Kidney epithelial cell (primary cell): ENCODE measurements at regions not wholly inside any gene's neighbourhood (a gene's known extent, or its start where the extent isn't known, plus 50 kb on each side); places are given as distances from the start of the nearest gene placed in this dataset.
"Not testable (repeated sequence)": the region's sequence is repeated elsewhere in the genome, so short reads cannot be mapped to it uniquely, and the experiment has no call there.

ENCODE experiments used
- DNase-seq: peaks from one replicate; pipeline ENCODE4 v3.0.0-alpha.2; 2010; ENCODE audit warnings: low read depth
- H3K27me3 ChIP-seq: 2 replicates; pipeline ENCODE4 v1.6.0; 2011; ENCODE audit warnings: low read length; ENCODE audit not compliant: control insufficient read depth, insufficient read depth
- H3K36me3 ChIP-seq: 2 replicates; pipeline ENCODE4 v1.5.1; 2011; ENCODE audit warnings: low read length; ENCODE audit not compliant: control insufficient read depth, insufficient read depth
- H3K4me3 ChIP-seq: 2 replicates; pipeline ENCODE4 v1.5.1; 2011; ENCODE audit warnings: low read depth, mild to moderate bottlenecking, control low read depth, low read length
- TF ChIP-seq, protein P1 (sequence below): IDR thresholded peaks from 2 replicates; pipeline ENCODE4 v1.5.1; 2011; ENCODE audit warnings: mild to moderate bottlenecking, moderate library complexity, low read length, control low read depth, inconsistent platforms; ENCODE audit not compliant: insufficient read depth, poor library complexity, severe bottlenecking

GRCh38 chrX:121558886-121559285 lies 511.5 kb downstream of the GLUD2 start:
- DNase-seq, result no peak
- H3K36me3 ChIP-seq, result no peaks in the 10 kb centered on the region
- H3K27me3 ChIP-seq, result no peaks in the 10 kb centered on the region
- no peak overlapping the region for H3K4me3 ChIP-seq
- TF ChIP-seq, protein P1, sequence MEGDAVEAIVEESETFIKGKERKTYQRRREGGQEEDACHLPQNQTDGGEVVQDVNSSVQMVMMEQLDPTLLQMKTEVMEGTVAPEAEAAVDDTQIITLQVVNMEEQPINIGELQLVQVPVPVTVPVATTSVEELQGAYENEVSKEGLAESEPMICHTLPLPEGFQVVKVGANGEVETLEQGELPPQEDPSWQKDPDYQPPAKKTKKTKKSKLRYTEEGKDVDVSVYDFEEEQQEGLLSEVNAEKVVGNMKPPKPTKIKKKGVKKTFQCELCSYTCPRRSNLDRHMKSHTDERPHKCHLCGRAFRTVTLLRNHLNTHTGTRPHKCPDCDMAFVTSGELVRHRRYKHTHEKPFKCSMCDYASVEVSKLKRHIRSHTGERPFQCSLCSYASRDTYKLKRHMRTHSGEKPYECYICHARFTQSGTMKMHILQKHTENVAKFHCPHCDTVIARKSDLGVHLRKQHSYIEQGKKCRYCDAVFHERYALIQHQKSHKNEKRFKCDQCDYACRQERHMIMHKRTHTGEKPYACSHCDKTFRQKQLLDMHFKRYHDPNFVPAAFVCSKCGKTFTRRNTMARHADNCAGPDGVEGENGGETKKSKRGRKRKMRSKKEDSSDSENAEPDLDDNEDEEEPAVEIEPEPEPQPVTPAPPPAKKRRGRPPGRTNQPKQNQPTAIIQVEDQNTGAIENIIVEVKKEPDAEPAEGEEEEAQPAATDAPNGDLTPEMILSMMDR, result no peak

DNA sequence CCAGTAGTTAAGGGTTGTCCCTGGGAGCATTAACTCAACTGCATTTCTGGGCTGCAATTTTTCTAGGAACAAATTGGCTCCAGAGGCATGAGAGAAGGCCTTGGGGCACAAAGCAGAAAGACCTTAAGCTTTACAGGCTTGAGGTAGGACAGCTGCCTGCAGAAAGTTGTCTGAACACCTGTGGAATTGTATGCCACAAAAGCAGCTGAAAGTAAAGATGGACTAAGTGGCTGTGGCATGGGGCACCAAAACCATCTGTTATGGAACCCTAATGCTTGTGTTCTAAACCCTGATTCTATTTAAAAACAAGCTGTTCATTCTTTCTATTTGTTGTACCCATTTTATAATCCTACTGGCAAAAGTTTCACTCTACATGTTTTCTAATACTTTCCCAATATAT lies 515.2 kb downstream of the GLUD2 start:
- H3K27me3 ChIP-seq, result no peaks in the 10 kb centered on the region
- TF ChIP-seq, protein P1, result no peak
- H3K36me3 ChIP-seq, result no peaks in the 10 kb centered on the region

GRCh38 chrX:121569609-121570008 lies 522.2 kb downstream of the GLUD2 start:
- no peak for DNase-seq
- no peaks in the 10 kb centered on the region for H3K36me3 ChIP-seq
- TF ChIP-seq, protein P1, result no peak
- H3K27me3 ChIP-seq, result no peaks in the 10 kb centered on the region
- no peak overlapping the region for H3K4me3 ChIP-seq

More for the DNA sequence above, 515.2 kb downstream of the GLUD2 start:
- H3K4me3 ChIP-seq, result no peak overlapping the region
- no peak for DNase-seq

DNA sequence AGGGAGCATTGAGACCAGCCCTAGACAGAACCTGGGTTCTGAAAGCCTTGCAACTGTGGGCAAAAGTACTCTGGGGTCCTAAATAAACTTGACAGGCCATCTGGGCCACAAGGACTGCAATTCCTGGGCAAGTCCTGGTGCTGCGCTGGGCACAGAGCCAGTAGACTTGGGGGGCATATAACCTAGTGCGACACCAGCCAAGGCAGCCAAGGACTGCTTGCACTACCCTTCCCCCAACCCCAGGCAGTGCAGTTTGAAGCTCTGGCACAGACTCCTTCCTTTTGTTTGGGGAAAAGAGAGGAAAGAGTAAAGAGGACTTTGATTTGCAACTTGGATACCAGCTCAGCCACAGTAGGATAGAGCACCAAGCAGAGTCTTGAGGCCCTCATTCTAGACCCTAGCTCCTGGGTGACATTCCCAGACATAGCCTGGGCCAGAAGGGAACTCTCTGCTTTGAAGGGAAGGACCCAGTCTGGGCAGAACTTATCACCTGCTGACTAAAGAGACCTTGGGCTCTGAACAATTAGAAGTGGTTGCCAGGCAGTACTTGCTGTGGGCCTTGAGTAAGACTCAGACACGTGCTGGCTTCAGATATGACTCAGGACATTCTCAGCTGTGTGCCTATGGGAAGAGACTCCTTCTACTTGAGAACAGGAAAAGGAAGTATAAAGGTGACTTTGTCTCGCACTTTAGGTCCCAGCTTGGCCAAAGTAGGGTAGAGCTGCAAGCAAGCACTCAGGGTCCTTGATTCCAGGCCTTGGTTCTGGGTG lies 522.8 kb downstream of the GLUD2 start:
- Histone ChIP-seq H3K27me3 (no peaks in the 10 kb centered on the region), H3K36me3 (no peaks in the 10 kb centered on the region), H3K4me3 (no peak overlapping the region)
- TF ChIP-seq, protein P1, result no peak
- no peak for DNase-seq

GRCh38 chrX:121571333-121571732 lies 523.9 kb downstream of the GLUD2 start:
- H3K36me3 ChIP-seq, result no peaks in the 10 kb centered on the region
- H3K4me3 ChIP-seq, result no peak overlapping the region

GRCh38 chrX:121574384-121574783 lies 527.0 kb downstream of the GLUD2 start:
- H3K4me3 ChIP-seq, DNase-seq, H3K27me3 ChIP-seq, H3K36me3 ChIP-seq: not testable (repeated sequence)

More at GRCh38 chrX:121571333-121571732, 523.9 kb downstream of the GLUD2 start:
- TF ChIP-seq, protein P1, result no peak
- H3K27me3 ChIP-seq, result no peaks in the 10 kb centered on the region
- DNase-seq, result no peak
